K562 (cell line): ENCODE measurements at regions not wholly inside any gene's neighbourhood (a gene's known extent, or its start where the extent isn't known, plus 50 kb on each side); places are given as distances from the start of the nearest gene placed in this dataset.
"Not testable (repeated sequence)": the region's sequence is repeated elsewhere in the genome, so short reads cannot be mapped to it uniquely, and the experiment has no call there.

ENCODE experiments used
- ATAC-seq: fragments of 200-7000 bp; cut with Tn5 transposase; 3 replicates; pipeline ENCODE4 v1.9.1; 2020; ENCODE audit warnings: moderate library complexity
- BruUV-seq: library from RNA; stranded (reverse); fragments of 400-500 nt; replicated peaks from 2 replicates; lab custom pipeline; 2021; lab: Mats Ljungman, UMichigan
- CTCF ChIA-PET: fragments of 300-600 bp; formaldehyde crosslinking; extraction: SDS; loops from one replicate; lab custom pipeline; 2021; ENCODE audit warnings: low intra/inter-chr PET ratio; lab: Yijun Ruan, JAX
- POLR2A ChIA-PET: fragments of 300-600, 350-650 bp; sonication (Branson Sonifier 250); formaldehyde crosslinking; extraction: SDS; loops from one replicate; lab custom pipeline; 2021; ENCODE audit warnings: antibody characterized with exemption, inconsistent platforms; lab: Yijun Ruan, JAX
- DNase-seq, 4 experiments: peaks; one replicate each; pipeline versions ENCODE4 v3.0.0 to v3.0.0-alpha.2; 2011 to 2018; ENCODE audit warnings: low spot score in 3 of 4, mixed read lengths in 3 of 4; ENCODE audit errors: extremely low read depth in 1 of 4
- FAIRE-seq: peaks from 2 replicates; lab custom pipeline; 2011; peaks lifted over from hg19 to GRCh38; lab: Jason Lieb, UNC
- H2AFZ ChIP-seq: 2 replicates; pipeline ENCODE4 v1.6.0; 2011; ENCODE audit warnings: low read depth, low read length, control low read depth, inconsistent platforms
- H3K27ac ChIP-seq: fragments of 200-600 bp; 3 replicates; pipeline ENCODE4 v1.8.0; 2011; ENCODE audit warnings: low read depth, mild to moderate bottlenecking, control low read depth, inconsistent platforms, low read length, moderate library complexity, mixed read lengths; ENCODE audit errors: extremely low read depth
- H3K27me3 ChIP-seq, 2 experiments: fragments of 300-600 bp in 1 of 2; 2 replicates in 1 of 2; 3 replicates in 1 of 2; pipeline versions ENCODE4 v1.6.0 to v1.8.0; 2011; ENCODE audit warnings: inconsistent platforms in 2 of 2, low read length in 2 of 2, mild to moderate bottlenecking in 1 of 2, mixed read lengths in 1 of 2, moderate library complexity in 1 of 2; ENCODE audit not compliant: control insufficient read depth in 2 of 2, insufficient read depth in 2 of 2
- H3K36me3 ChIP-seq: fragments of 300-600 bp; 3 replicates; pipeline ENCODE4 v1.8.0; 2011; ENCODE audit warnings: mild to moderate bottlenecking, low read length, inconsistent platforms; ENCODE audit not compliant: control insufficient read depth, insufficient read depth
- H3K4me1 ChIP-seq, 2 experiments: fragments of 200-600 bp in 1 of 2; replicated peaks in 1 of 2; 2 replicates in 1 of 2; 3 replicates in 1 of 2; pipeline versions ENCODE4 v1.5.1 to v1.8.0; 2011; ENCODE audit warnings: inconsistent platforms in 2 of 2, low read length in 2 of 2, mild to moderate bottlenecking in 1 of 2, mixed read lengths in 1 of 2, moderate library complexity in 1 of 2; ENCODE audit not compliant: control insufficient read depth in 2 of 2, insufficient read depth in 2 of 2
- H3K4me2 ChIP-seq: 2 replicates; pipeline ENCODE4 v1.6.1; 2011; ENCODE audit warnings: low read length, control low read depth, inconsistent platforms, mixed read lengths; ENCODE audit not compliant: insufficient read depth
- H3K4me3 ChIP-seq: fragments of 200-600 bp; sonication (generic), shearing (Covaris generic); 2 replicates; pipeline ENCODE4 v1.5.1; 2016; ENCODE audit warnings: control low read depth, inconsistent platforms
- H3K79me2 ChIP-seq: fragments of 200-600 bp; 3 replicates; pipeline ENCODE4 v1.8.0; 2011; ENCODE audit warnings: low read length, inconsistent platforms; ENCODE audit not compliant: control insufficient read depth, insufficient read depth
- H3K9ac ChIP-seq, 2 experiments: 2 replicates each; pipeline versions ENCODE4 v1.6.0 to v1.6.1; 2011; ENCODE audit warnings: low read depth in 2 of 2, low read length in 2 of 2, control low read depth in 1 of 2, inconsistent platforms in 1 of 2, mild to moderate bottlenecking in 1 of 2, mixed read lengths in 1 of 2; ENCODE audit not compliant: insufficient read depth in 1 of 2
- H3K9me1 ChIP-seq: one replicate; pipeline ENCODE4 v1.6.0; 2011; ENCODE audit warnings: inconsistent platforms, mild to moderate bottlenecking, low read length, moderate library complexity; ENCODE audit not compliant: control insufficient read depth, insufficient read depth
- H3K9me3 ChIP-seq: replicated peaks from 2 replicates; pipeline ENCODE4 v1.5.1; 2011; ENCODE audit warnings: low read depth, low read length, inconsistent platforms; ENCODE audit not compliant: control insufficient read depth, insufficient read depth
- H4K20me1 ChIP-seq: replicated peaks from 2 replicates; pipeline ENCODE4 v1.6.1; 2011; ENCODE audit warnings: low read length, inconsistent platforms, mixed read lengths; ENCODE audit not compliant: control insufficient read depth, insufficient read depth
- AFF1 ChIP-seq, 2 experiments: fragments of 450-650 bp; IDR thresholded peaks; 2 replicates each; pipeline ENCODE4 v1.6.1; 2018; ENCODE audit warnings: mild to moderate bottlenecking in 2 of 2, low read depth in 1 of 2; ENCODE audit not compliant: partially characterized antibody in 2 of 2
- CBX1 ChIP-seq: sonication (generic); IDR thresholded peaks from 2 replicates; pipeline ENCODE4 v1.6.1; 2016; ENCODE audit warnings: antibody characterized with exemption, low read depth, mild to moderate bottlenecking
- CBX3 ChIP-seq, 2 experiments: IDR thresholded peaks; 1 replicate in 1 of 2; 2 replicates in 1 of 2; pipeline ENCODE4 v1.6.1; 2012; ENCODE audit warnings: inconsistent platforms in 2 of 2, low read length in 2 of 2, borderline replicate concordance in 1 of 2, control low read depth in 1 of 2
- CBX5 ChIP-seq: IDR thresholded peaks from 2 replicates; pipeline ENCODE4 v1.6.1; 2014; ENCODE audit warnings: low read depth, borderline replicate concordance
- JUND ChIP-seq, 2 experiments: IDR thresholded peaks; 2 replicates in 1 of 2; 3 replicates in 1 of 2; pipeline ENCODE4 v1.6.1; 2011; ENCODE audit warnings: borderline replicate concordance in 2 of 2, low read depth in 2 of 2, low read length in 2 of 2, improper control_type of control experiment in 1 of 2, missing biosample characterization in 1 of 2, missing genetic modification characterization in 1 of 2, missing genetic modification reagents in 1 of 2
- NCOA4 ChIP-seq: fragments of 450-650 bp; IDR thresholded peaks from 2 replicates; pipeline ENCODE4 v1.6.1; 2018; ENCODE audit warnings: mild to moderate bottlenecking; ENCODE audit not compliant: partially characterized antibody
- TRIM28 ChIP-seq: fragments of 450-650 bp; IDR thresholded peaks from 2 replicates; pipeline ENCODE4 v1.6.1; 2017
- YY1 ChIP-seq, 3 experiments: IDR thresholded peaks; 2 replicates each; pipeline ENCODE4 v1.6.1; 2011; ENCODE audit warnings: low read length in 2 of 3, mild to moderate bottlenecking in 2 of 3, moderate library complexity in 2 of 3, borderline replicate concordance in 1 of 3, control low read depth in 1 of 3, low read depth in 1 of 3; ENCODE audit not compliant: insufficient read depth in 3 of 3, insufficient replicate concordance in 2 of 3, control insufficient read depth in 1 of 3, insufficient read length in 1 of 3; ENCODE audit errors: extremely low read depth in 1 of 3
- ZBTB1 ChIP-seq: sonication (generic); formaldehyde crosslinking; IDR thresholded peaks from 2 replicates; pipeline ENCODE4 v1.8.1; 2023; ENCODE audit warnings: missing genetic modification reagents, low read depth, mild to moderate bottlenecking, borderline replicate concordance
- ZC3H11A ChIP-seq: IDR thresholded peaks from 2 replicates; pipeline ENCODE4 v1.6.1; 2012; ENCODE audit warnings: low read depth, low read length, improper control_type of control experiment
- ZNF77 ChIP-seq: fragments of 250-450 bp; sonication (Bioruptor Pico); IDR thresholded peaks from 2 replicates; pipeline ENCODE4 v1.5.0; 2020
- WGBS: fragments of 100-300 bp; shearing (Covaris generic); methylation state at CpG from one replicate; pipeline ENCODE4 v1.1.6; 2016; ENCODE audit warnings: low coverage, mixed read lengths; ENCODE audit not compliant: insufficient coverage; ENCODE audit errors: missing lambda C conversion rate; 5-methylcytosine and 5-hydroxymethylcytosine counted together
- in situ Hi-C: fragments of 300-500 bp; cut with MboI; formaldehyde crosslinking; loops from 4 replicates; pipeline ENCODE4 v1.15.0; 2018; ENCODE audit warnings: inconsistent platforms, mixed read lengths
- intact Hi-C: fragments of 100-400 bp; cut with micrococcal nuclease; formaldehyde crosslinking; loops from 2 replicates; pipeline ENCODE4 v1.14.2; 2022

GRCh38 chr6:15931697-15932096 is 197.2 kb upstream of the MYLIP start:
- H3K4me1 ChIP-seq, intact Hi-C loops, in situ Hi-C loops, H4K20me1 ChIP-seq, ATAC-seq, H3K4me2 ChIP-seq, H3K9me1 ChIP-seq, H2AFZ ChIP-seq, H3K79me2 ChIP-seq, H3K9ac ChIP-seq, H3K4me3 ChIP-seq, H3K27me3 ChIP-seq, FAIRE-seq, BruUV-seq, DNase-seq, POLR2A ChIA-PET, H3K27ac ChIP-seq, H3K36me3 ChIP-seq, CTCF ChIA-PET: not testable (repeated sequence)
- TF ChIP-seq TRIM28 (peak; percentile 83), CBX1 (0 out of 2 replicates have a peak, but pooled peaks have one; percentile 46), CBX5 (peak; percentile 94), YY1 (IDR thresholded peaks at IDR 0.05; ENCODE audit: borderline replicate concordance in 1 of 3, control insufficient read depth in 1 of 3, extremely low read depth in 1 of 3, insufficient read depth in 3 of 3, insufficient read length in 1 of 3, insufficient replicate concordance in 2 of 3, low read depth in 1 of 3, low read length in 2 of 3) (peak in 1 of 3 experiments; percentile 14), CBX3 (IDR thresholded peaks at IDR 0.05; ENCODE audit: borderline replicate concordance in 1 of 2, low read length in 2 of 2) (peak in 1 of 2 experiments; percentile 80; a peak in 2 of 3 replicates)
- H3K9me3 ChIP-seq: peaks cover 11% of the 10 kb centered on the region
- WGBS: 63% methylated on average over 5 of the region's 6 CpGs

- intact Hi-C loops (no loop called here), in situ Hi-C loops (no loop called here)
- 0 out of 5 replicates have a peak, but pooled peaks cover 0 to 3% of the 10 kb centered on the region in 2 experiments for H3K4me1 ChIP-seq
- WGBS: 45% methylated on average over 3 of the region's 3 CpGs
- DNase-seq (no peak), ATAC-seq (no peak), FAIRE-seq (no peak)
- no TSS peak for BruUV-seq
- no peaks in the 10 kb centered on the region for H3K9me1 ChIP-seq
- CTCF ChIA-PET: no interaction called here
- no peak overlapping the region for H2AFZ ChIP-seq
- H3K27me3 ChIP-seq: no peaks in the 10 kb centered on the region
- H3K9me3 ChIP-seq: peaks cover 11% of the 10 kb centered on the region
- no peak overlapping the region for H3K9ac ChIP-seq
- no peaks in the 10 kb centered on the region for H3K36me3 ChIP-seq
- no peak overlapping the region for H3K4me3 ChIP-seq
- H3K79me2 ChIP-seq: no peaks in the 10 kb centered on the region
- POLR2A ChIA-PET: no interaction called here
- H3K27ac ChIP-seq: no peak overlapping the region
- no peaks in the 10 kb centered on the region for H4K20me1 ChIP-seq
- H3K4me2 ChIP-seq: no peak overlapping the region
- TF ChIP-seq ZBTB1 (CRISPR knock-in tag) (no peak), AFF1 (IDR thresholded peaks at IDR 0.05; ENCODE audit: low read depth in 1 of 2, partially characterized antibody in 2 of 2) (no peak), ZC3H11A (no peak), JUND (IDR thresholded peaks at IDR 0.05; ENCODE audit: borderline replicate concordance, low read depth, low read length) (no peak), JUND (tag; IDR thresholded peaks at IDR 0.05; ENCODE audit: borderline replicate concordance, low read depth, low read length) (no peak), ZNF77 (CRISPR knock-in tag) (no peak), NCOA4 (no peak)
Observed at GRCh38 chr6:15930207-15930606, 198.7 kb upstream of the MYLIP start.
